Mammary epithelial cell (primary cell): ENCODE measurements at regions not wholly inside any gene's neighbourhood (a gene's known extent, or its start where the extent isn't known, plus 50 kb on each side); places are given as distances from the start of the nearest gene placed in this dataset.

Experiments used
- CTCF ChIP-seq, 2 donors: IDR thresholded peaks in 1 of 2; conservative IDR thresholded peaks in 1 of 2; 2 replicates each; pipeline ENCODE4 v1.5.1; 2011 to 2012; ENCODE audit warnings: inconsistent platforms in 2 of 2, low read length in 2 of 2, mild to moderate bottlenecking in 2 of 2, control low read depth in 1 of 2, low read depth in 1 of 2; ENCODE audit not compliant: insufficient read depth in 1 of 2; ENCODE audit errors: extremely low read depth in 1 of 2
- EZH2 ChIP-seq: IDR thresholded peaks from 2 replicates; pipeline ENCODE4 v1.6.1; 2012; ENCODE audit warnings: low read length, inconsistent platforms, borderline replicate concordance

- no peak for TF ChIP-seq CTCF (conservative IDR thresholded peaks at IDR 0.05 in 1 of 2, IDR thresholded peaks at IDR 0.05 in 1 of 2; ENCODE audit: extremely low read depth in 1 of 2, insufficient read depth in 1 of 2, low read depth in 1 of 2, low read length in 2 of 2)
- TF ChIP-seq EZH2: no peak
Measured at GRCh38 chr21:35395728-35396127, 346.6 kb upstream of the RUNX1 start.
